ENCODE measurements at regions not wholly inside any gene's neighbourhood (a gene's known extent, or its start where the extent isn't known, plus 50 kb on each side); places are given as distances from the start of the nearest gene placed in this dataset.

DNA sequence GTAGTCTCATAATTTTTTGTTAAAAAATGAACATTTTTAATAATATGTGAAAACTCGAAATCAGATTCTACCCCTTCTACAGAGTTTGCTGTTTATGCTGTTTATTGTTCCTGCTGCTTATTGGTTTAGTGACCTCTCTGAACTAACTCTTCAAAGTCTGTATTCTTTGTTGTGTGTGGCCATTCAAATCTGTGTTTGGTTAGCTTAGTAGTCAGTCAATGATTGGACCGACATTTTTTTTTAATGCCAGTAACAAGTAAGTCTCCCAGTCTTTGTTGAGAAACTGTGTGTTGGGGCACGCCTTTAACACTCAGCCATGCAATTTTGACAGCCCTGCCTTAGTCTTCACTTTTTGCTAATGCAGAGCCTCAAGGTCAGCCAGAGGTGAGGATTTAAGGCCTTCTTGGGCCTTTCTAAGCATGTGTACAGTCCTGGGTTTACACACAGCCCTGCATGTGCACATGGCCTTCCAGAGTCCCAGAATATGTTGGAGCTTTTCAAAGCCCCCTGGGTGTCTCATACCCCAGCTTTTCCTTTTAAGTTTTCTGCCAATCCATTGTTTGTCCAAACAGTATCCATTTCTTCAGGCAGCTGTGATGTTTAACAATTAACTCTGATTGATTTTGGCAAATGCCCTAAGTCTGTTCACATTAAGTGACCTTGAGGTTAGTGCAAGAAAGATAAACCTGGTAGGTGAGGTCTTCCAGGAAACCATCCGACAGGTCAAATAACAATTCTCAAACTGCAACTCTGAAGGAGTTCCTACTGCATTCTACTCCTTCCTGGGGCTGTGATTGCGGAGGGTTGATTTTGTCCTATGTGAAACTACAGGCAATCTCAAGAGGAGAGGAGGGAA, 389.3 kb downstream of the PMP22 start:
- no peak for DNase-seq

DNA sequence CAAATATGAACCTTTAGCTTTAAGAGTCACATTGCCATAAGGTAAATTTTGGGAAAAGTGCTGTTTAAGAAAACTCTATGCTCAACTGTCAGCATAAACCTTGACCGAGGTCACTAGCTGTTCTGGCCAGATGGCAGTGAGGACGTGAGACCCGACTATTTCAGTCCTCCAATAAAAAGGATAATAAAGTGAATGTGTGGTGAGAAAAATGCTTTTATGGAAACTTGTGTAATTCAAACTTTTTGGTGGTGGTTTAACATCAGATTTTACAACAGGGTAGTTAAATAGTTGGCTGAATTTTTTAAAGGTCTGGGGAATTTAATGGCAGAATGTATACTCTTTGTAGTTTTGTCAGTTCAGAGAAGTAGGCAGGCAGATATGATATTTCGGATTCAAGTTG, 391.1 kb downstream of the PMP22 start:
- no peak for DNase-seq

DNA sequence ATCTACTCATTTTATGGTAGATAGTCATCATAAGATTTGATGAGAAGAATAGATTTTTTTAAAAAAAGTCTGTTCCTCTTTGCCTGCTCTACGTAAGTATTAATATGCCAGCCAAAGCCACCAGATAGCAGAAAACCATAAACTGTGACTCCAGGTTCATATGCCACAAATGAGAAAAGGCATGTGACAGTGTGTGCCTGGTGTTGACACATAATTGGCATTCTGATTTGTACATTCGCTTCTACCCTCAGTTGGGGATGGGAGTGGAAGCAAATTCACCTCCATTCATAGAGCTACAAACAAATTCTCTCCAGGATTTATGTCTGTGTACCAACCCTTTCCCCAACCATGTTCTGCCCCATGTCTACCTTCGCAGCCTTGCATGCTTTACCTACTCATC, 391.6 kb downstream of the PMP22 start:
- DNase-seq: no peak

DNA sequence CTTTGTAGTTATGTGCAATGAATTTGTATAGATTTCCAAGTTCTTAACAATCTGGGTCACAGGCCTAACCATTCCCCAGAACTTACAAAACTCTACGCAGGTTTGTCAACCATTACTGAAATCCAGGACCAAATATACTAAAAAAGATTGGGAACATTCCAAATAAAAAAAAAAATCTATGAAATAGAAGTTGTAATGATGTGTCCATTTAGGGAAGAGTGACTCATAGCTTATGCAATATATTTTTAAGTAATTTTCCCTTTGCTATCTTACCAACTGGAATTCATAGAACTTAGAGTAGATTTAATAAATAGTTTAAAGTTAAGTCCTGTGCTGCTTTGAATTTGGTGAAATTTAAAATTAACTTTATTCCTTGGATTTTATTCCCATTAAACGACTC, 393.2 kb downstream of the PMP22 start:
- no peak for DNase-seq

DNA sequence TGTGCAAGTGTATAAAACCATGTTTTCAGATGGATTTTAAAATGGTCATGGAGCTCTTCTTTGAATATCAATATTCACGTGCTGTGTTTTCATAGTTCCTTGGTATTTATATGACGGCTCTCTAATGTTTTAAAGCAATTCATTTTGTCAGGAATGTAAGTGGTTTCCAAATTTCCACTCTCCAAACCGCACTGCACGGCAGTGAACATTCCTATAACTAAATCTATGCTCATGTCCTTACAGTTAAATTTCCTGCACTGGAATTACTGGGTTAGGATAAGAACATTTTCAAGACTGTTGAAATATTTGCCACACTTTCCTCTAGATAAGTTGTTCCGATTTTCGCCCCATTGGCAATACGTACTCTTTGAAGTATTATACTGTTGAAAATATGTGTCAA, 398.9 kb downstream of the PMP22 start:
- DNase-seq: no peak

DNA sequence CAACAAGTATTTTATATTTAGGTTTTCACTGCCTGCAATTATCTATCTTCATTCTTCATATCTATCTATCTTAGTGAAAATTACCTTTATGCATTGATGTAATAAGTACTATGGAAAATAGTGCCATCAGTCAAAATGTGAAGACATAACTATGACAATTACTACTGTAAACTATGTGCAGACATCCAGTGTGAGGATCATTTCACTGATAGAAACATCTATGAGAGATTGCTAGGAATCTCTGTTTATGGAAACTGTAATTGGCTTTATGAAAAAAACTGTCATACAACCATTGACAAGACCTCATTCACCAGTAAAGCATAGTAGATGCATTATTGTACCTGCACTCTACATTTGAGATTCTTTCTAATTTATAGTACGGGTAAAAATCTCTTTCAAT, 401.0 kb downstream of the PMP22 start:
- no peak for DNase-seq

DNA sequence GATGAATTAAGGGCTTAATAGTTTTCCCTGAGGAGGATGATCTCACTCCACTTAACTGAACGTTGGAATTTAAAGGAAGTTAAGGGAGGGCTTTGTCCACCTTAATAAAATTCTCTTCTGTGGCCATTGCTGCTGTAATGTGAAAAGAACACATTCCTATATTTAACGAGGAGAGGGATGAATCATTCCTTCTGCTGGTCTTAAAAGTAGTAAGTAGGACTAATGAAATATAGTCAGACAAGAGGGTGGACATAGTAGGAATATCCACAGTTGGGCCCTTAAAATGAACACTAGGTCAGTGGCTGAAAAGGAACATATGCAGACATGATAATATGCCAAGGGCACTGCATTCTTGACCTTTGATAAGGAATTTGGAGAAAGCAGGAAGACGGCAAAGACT, 405.6 kb downstream of the PMP22 start:
- DNase-seq: no peak

DNA sequence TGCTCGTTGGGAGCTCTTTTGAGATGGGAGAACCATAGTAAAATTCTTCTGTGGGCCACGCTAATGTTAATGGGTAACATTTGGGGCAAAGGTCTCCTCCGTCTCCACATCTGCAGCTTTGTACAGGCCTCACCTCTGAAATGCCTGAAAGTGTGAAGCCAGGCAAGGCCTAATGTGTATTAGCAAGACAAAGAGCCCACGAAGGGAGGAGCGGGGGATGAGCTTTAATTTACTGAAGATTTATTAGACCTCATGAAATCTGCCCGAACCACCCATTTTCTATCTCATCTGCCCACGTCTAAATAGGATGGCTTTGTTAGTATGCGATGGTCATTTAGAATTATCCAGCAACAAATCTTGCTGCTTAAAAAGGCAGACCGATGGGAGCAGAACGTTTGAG, 408.9 kb downstream of the PMP22 start:
- no peak for DNase-seq

DNA sequence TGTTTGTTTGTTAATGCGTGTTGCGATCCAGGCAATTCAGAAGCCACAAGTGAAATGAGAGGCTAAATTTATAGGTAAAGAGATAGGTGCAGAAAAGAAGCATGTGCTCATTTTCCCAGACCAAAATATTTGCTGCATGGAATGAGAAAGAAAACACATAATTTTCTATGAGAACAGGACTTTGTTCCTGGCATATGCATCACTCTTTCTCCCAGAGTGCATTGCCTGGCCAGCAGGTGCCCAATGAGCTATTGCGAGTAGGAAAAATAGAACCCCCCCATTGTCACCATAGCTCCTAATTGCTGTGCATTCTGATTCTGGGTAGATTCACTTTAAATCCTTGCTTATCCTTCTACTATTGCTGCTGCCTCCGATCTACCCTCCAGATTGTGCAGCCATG, 410.4 kb downstream of the PMP22 start:
- DNase-seq: no peak

DNA sequence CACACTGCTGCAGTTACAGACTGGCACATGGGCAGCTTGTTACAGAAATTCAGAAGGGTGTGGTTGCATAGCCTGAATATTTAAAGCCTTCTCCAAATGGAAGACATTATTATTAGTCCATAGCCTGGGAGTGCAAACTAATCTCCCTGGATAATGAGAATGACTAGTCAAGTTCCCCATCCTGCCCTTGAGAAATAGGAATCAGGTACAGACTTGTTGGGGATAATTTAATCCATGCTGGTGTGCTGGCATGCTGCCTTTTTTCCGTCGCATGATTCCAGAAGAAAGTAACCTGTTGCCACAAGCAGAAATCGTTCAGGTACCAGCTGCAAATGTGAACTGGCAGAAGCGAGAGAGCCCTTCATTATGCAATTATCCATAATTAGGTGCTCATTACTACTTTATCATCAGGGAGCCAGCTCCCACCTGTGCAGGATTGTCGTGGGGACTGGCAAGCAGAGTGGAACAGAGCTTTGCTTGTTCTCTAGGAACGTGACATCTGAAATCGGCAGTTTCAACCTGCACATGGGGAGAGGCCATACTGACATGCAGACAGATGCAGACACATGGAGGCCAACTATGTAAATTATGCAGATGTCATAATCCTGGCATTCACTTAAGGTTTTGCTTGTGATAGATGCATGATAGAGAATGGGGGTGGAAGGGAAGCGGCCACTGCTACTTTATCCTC, 419.4 kb downstream of the PMP22 start:
- DNase-seq: no peak

DNA sequence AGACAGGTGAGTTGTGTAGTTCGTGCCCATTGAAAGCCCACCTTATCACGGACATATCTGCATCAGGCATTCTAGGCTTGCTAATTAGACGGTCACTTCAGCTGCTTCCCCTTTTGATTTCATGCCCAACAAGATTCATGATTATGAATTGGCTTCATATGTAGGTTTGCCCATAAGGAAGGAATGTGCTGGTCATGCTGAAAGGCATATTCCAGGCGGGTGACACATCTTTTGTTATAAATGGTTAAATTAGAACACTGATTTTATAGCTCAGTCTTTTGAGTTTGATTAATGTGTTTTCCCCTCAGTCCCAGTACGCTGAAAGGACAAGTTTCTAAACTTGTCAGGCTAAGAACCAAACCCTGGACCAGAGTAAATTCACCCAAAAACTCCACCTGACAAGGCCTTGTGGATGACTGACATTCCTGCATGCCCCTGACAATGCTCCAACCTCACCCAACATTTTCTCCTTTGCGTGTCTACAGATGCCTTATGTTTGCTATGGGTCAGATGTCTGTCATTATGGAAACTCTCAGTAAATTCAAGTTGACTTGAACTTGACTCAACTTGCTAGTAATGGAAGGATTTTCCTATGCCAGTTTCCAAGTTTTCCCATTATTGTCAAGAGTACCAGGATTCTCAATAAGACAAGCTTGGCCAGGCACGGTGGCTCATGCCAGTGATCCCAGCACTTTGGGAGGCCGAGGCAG, 421.9 kb downstream of the PMP22 start:
- DNase-seq: no peak

DNA sequence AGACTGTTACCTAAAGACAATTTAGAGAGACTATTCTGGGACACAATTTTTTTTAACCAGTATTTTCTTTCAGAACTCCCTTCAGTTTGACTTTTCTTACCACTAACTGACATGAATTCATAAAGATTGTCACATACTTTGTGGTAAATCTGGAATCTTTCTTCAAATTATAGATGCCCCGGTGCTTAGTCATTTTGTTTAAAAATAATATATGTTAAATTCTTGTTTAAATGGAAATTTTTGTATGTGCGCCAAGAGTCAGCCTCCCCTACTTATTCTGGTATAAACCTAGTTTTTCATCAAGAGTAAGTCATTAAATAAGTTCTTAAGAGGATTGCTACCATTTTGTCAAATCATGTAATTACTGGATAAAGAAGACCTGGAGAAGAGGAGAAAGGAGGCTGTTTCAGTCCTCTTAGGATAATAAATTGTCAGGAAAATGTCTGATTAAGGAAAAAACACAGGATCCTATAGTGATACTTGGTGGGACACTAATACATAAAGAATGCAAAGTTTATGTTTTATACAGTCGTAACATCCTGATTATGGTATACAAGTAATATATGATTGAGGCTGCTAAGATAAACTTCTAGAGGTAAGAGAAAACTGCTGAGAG, 424.4 kb downstream of the PMP22 start:
- DNase-seq: no peak

DNA sequence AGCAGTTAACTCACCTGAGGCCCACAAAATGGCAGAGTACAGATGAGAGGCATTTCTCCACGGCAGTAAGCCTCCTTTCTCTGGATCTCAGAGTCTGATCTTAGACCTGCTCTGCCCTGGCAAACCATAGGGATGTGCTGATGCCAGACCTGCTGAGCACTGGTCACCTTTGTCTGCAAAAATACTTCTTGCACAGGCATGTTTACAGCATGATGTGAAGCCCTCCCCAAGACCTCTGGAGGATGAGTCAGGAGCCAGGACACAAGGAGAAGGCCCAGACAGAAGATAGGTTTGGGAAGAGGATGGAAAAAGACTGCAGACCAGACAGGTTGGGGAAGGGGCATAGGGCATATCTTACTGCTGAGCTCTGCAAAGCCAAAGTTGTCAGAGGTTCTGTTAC, 426.6 kb downstream of the PMP22 start:
- DNase-seq: no peak

DNA sequence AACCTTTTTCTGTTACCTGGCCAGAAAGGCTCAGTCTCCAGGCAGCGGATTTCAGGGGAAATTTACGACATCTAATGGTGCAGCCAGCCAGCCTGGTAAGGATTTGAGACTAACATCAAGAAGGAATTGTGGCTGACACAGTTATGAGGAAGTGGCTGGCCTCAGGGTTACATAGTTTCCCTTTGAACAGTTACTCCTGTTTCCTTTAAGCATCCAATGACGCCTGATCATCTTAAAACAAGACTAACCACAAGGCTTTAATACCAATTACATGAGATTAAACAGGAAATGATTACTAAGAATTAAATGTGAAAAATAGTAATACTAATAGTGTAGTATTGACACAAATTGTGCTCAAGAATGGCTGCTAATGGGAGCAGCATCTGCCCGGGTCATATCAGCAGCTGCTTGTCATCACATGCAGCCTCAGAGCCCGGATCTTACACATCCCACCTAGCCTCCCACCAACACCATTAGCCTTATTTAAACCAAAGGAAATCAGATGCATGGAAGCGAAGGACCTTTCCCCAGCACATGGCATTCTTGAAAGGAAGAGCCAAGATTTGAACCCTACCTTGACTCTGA, 431.8 kb downstream of the PMP22 start:
- no peak for DNase-seq

DNA sequence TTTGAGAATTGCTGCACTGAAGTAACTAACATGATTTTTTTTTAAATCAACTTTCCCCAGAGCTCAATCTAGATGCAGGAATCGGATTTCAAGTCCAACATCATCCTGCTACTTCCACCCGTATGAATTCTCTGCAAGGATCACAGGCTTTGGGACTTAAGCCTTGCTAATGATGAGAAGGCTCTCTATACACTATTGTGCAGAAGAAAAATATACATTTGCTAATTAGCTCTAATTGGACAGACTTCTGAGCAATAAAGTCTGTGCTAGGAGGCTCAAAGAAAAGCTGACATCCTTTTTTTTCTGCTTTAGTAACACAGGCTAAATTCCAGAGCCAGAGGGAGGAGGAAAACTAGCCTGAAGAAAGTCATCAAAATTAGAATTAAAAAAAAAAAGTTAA, 433.6 kb downstream of the PMP22 start:
- DNase-seq: no peak

DNA sequence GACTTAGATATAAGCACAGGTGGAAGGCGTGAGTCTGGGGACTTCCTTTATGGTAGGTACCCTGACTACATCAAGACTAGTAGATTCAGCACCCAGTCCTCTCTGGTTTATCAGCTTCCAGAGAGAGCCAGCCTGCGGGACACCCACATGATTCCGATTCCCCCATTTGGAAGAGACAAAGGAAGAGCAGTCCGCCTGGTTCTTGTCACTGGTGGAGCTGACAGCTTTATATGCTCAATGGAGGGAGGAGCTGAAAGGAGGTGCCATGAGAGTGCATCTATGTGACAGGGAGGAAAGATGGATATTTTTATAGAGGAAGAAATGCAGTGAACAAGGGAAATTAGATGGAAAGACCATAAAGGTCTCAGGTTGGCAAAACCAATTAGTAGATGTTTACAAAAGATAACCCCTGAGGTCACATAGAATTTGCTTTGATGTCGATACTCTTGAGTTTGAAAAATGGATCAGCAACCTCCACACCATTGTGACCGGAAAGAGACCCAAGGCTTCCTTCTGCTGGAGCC, 437.7 kb downstream of the PMP22 start:
- DNase-seq: no peak

DNA sequence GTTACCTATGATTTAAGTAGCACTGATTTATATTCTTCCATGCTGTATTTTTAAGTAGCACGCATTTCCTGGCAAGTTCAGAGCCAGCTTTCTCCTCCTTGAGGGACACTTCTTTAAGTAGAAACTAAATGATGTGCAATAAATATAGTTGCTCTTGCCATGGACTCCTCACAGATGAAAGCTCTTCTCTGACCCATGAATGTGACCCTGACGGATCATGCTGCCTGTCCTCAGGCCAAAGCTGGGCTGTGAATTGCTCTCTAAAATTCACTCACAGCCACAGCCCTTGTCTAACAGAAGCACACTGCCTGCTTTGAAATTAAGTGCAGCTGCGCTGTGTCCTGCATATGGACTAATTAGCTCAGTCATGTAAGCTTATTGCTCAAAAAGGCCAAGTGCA, 438.8 kb downstream of the PMP22 start:
- no peak for DNase-seq

DNA sequence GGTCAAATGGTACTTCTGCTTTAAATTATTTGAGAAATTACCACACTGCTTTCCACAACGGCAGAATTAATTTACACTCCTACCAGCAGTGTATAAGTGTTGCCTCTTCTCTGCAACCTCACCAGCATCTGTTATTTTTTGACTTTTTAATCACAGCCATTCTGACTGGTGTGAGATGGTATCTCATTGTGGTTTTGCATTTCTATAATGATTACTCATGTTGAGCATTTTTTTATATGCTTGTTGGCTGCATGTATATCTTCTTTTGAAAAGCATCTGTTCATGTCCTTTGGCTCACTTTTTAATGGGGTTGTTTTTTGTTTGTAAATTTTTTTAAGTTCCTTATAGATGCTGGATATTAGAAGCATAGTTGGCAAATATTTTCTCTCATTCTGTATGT, 446.7 kb downstream of the PMP22 start:
- no peak for DNase-seq

DNA sequence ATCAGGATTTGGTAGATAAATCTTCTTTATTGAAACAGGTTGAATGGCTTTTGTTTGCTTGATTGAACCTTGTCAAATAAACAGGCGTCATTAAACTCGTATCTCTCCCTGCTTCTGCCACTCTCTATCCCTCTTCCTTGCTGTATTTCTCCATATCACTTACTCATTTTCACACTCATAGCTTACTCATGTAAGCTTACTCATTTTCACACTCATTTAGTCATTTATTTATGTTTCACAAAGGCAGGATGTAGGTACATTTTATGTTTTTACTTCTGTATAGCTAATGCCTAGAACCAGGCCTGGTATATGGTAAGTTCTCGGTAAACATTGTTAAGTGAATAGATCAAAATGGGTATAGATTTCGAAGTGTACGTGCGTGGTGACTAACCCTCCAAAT, 450.0 kb downstream of the PMP22 start:
- DNase-seq: no peak

DNA sequence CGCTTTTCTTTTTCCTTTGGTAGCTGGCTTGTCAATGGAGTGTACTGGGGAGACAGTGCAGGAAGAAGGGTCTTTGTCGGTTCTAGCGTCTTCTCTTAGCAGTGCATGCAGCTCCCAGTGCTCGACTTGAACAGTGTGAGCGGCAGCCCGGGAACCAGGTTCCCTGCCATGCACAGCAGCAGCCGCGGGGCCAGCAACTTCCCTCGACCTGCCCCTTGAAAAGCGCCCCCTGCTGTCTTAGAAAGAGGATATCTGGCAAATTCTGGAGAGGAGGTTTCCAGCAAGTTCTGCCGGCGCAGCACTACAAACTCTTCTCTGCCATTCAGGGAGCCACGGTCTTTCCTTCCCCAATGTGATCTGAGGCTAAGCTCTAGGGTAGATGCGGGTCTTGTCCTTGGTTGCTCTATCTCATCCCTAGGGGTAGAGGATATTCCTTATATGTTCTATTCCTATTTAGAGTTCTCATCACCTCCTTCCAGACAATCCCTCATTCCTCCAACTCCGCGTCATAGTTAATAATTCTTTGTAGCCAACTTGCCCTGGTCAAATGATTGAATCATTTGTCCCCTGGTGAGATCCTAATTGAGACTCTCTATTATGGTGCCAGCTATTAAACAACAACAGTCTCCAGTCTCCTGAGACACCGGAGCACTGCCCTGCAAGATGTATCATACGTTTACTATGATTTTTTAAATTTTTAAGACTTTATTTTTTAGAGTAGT, 451.3 kb downstream of the PMP22 start:
- DNase-seq: peak; percentile 5

DNA sequence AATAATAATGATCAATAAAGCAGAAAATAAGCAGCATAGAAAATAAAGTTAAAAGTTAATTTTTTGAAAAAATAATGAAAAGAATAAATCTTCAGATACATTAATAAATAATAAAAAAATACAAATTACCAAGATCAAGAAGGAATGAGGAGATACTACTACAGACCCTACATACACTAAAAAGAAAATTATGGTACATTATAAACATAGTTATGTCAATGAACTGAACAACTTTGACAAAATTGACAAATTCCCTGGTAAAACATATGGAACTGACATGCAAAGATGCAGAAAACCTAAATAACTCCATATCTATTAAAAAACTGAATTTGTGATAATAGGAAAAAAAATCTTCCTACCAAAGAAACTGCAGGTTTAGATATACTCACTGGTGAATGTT, 456.7 kb downstream of the PMP22 start:
- no peak for DNase-seq

DNA sequence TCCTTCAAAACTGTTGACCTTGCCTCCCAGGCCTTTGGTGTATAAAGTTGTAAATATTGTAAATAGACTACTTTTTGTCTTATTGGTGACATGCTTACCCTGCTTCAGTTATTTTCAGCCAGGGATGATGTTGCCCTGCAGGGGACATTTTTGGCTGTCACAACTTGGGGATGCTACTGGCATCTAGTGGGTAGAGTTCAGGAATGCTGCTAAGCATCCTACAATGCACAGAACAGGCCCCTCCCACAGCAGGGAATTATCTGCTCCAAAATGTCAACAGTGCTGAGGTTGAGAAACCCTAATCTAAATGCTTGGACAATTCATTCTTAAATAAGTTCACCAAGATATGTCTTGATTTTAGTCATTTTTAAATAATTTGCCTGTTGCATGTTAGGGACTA, 459.8 kb downstream of the PMP22 start:
- no peak for DNase-seq

Measured in activated gamma-delta T cell treated with Interleukin-2 at 50 U/mL for 16 hours (primary cell).